ENCODE measurements at regions not wholly inside any gene's neighbourhood (a gene's known extent, or its start where the extent isn't known, plus 50 kb on each side); places are given as distances from the start of the nearest gene placed in this dataset.
"Not testable (repeated sequence)": the region's sequence is repeated elsewhere in the genome, so short reads cannot be mapped to it uniquely, and the experiment has no call there.

GRCh38 chr11:115996808-115997188 is 492.6 kb upstream of the CADM1 start:
- H3K4me3 Mint-ChIP-seq: no peak overlapping the region
- peaks cover 21% of the 10 kb centered on the region for H3K27me3 Mint-ChIP-seq
- H3K9me3 Mint-ChIP-seq: no peaks in the 10 kb centered on the region
- no peaks in the 10 kb centered on the region for H3K4me1 Mint-ChIP-seq
- no peak overlapping the region for H3K27ac Mint-ChIP-seq (ENCODE audit: low read depth)
- no peak for DNase-seq (ENCODE audit: low spot score in 2 of 2)
- H3K36me3 Mint-ChIP-seq (ENCODE audit: insufficient read depth): no peaks in the 10 kb centered on the region
- no peak for ATAC-seq (replicated peaks; ENCODE audit: extremely low read depth, poor library complexity, severe bottlenecking)

GRCh38 chr11:115996125-115996807 is 492.1 kb upstream of the CADM1 start:
- Mint-ChIP-seq H3K36me3 (ENCODE audit: insufficient read depth) (no peaks in the 10 kb centered on the region), H3K4me1 (no peaks in the 10 kb centered on the region), H3K4me3 (no peak overlapping the region), H3K27me3 (peaks cover 21% of the 10 kb centered on the region), H3K27ac (ENCODE audit: low read depth) (no peak overlapping the region), H3K9me3 (no peaks in the 10 kb centered on the region)
- DNase-seq (ENCODE audit: low spot score in 2 of 2) (no peak), ATAC-seq (replicated peaks; ENCODE audit: extremely low read depth, poor library complexity, severe bottlenecking) (no peak)

GRCh38 chr11:115993590-115993989 is 489.4 kb upstream of the CADM1 start:
- Mint-ChIP-seq H3K4me3 (no peak overlapping the region), H3K27me3 (peaks cover 15% of the 10 kb centered on the region), H3K9me3 (no peaks in the 10 kb centered on the region), H3K27ac (ENCODE audit: low read depth) (no peak overlapping the region), H3K36me3 (ENCODE audit: insufficient read depth) (no peaks in the 10 kb centered on the region), H3K4me1 (no peaks in the 10 kb centered on the region)
- ATAC-seq (replicated peaks; ENCODE audit: extremely low read depth, poor library complexity, severe bottlenecking) (no peak), DNase-seq (ENCODE audit: low spot score in 2 of 2) (no peak)

- Mint-ChIP-seq H3K27me3 (peaks cover 6% of the 10 kb centered on the region), H3K4me3 (no peak overlapping the region), H3K9me3 (no peaks in the 10 kb centered on the region), H3K27ac (ENCODE audit: low read depth) (no peak overlapping the region), H3K36me3 (ENCODE audit: insufficient read depth) (no peaks in the 10 kb centered on the region), H3K4me1 (no peaks in the 10 kb centered on the region)
- no peak for ATAC-seq (replicated peaks; ENCODE audit: extremely low read depth, poor library complexity, severe bottlenecking)
- DNase-seq (ENCODE audit: low spot score in 2 of 2): no peak
These were observed 485.8 kb upstream of the CADM1 start for GRCh38 chr11:115990004-115990447.

- DNase-seq (ENCODE audit: low spot score in 2 of 2): no peak
- Mint-ChIP-seq H3K27ac (ENCODE audit: low read depth) (no peak overlapping the region), H3K9me3 (no peaks in the 10 kb centered on the region), H3K36me3 (ENCODE audit: insufficient read depth) (no peaks in the 10 kb centered on the region), H3K27me3 (peaks cover 6% of the 10 kb centered on the region), H3K4me3 (no peak overlapping the region), H3K4me1 (no peaks in the 10 kb centered on the region)
- ATAC-seq (replicated peaks; ENCODE audit: extremely low read depth, poor library complexity, severe bottlenecking): no peak
These were observed 481.7 kb upstream of the CADM1 start for GRCh38 chr11:115985896-115986295.

- no peak for ATAC-seq (replicated peaks; ENCODE audit: extremely low read depth, poor library complexity, severe bottlenecking)
- Mint-ChIP-seq H3K9me3 (no peaks in the 10 kb centered on the region), H3K36me3 (ENCODE audit: insufficient read depth) (no peaks in the 10 kb centered on the region), H3K27ac (ENCODE audit: low read depth) (no peak overlapping the region), H3K4me1 (no peaks in the 10 kb centered on the region), H3K4me3 (no peak overlapping the region), H3K27me3 (peaks cover 21% of the 10 kb centered on the region)
- no peak for DNase-seq (ENCODE audit: low spot score in 2 of 2)
These were observed 480.0 kb upstream of the CADM1 start for GRCh38 chr11:115984228-115984627.

- H3K36me3 Mint-ChIP-seq (ENCODE audit: insufficient read depth): no peaks in the 10 kb centered on the region
These were observed 478.5 kb upstream of the CADM1 start for GRCh38 chr11:115982666-115983065.

GRCh38 chr11:115981814-115982471 is 477.7 kb upstream of the CADM1 start:
- ATAC-seq (replicated peaks; ENCODE audit: extremely low read depth, poor library complexity, severe bottlenecking) (no peak), DNase-seq (ENCODE audit: low spot score in 2 of 2) (no peak)
- H3K27ac Mint-ChIP-seq (ENCODE audit: low read depth): no peak overlapping the region
- H3K9me3 Mint-ChIP-seq: peaks cover 4% of the 10 kb centered on the region
- no peak overlapping the region for H3K4me3 Mint-ChIP-seq
- H3K36me3 Mint-ChIP-seq (ENCODE audit: insufficient read depth): no peaks in the 10 kb centered on the region
- peaks cover 23% of the 10 kb centered on the region for H3K27me3 Mint-ChIP-seq
- H3K4me1 Mint-ChIP-seq: no peaks in the 10 kb centered on the region

More at GRCh38 chr11:115982666-115983065, 478.5 kb upstream of the CADM1 start:
- DNase-seq (ENCODE audit: low spot score in 2 of 2) (no peak), ATAC-seq (replicated peaks; ENCODE audit: extremely low read depth, poor library complexity, severe bottlenecking) (no peak)
- Mint-ChIP-seq H3K4me1 (no peaks in the 10 kb centered on the region), H3K4me3 (no peak overlapping the region), H3K27me3 (peaks cover 16% of the 10 kb centered on the region), H3K9me3 (no peaks in the 10 kb centered on the region), H3K27ac (ENCODE audit: low read depth) (no peak overlapping the region)

GRCh38 chr11:115981104-115981481 is 476.9 kb upstream of the CADM1 start:
- H3K36me3 Mint-ChIP-seq (ENCODE audit: insufficient read depth): no peaks in the 10 kb centered on the region
- no peaks in the 10 kb centered on the region for H3K4me1 Mint-ChIP-seq
- H3K27ac Mint-ChIP-seq (ENCODE audit: low read depth): no peak overlapping the region
- no peak overlapping the region for H3K4me3 Mint-ChIP-seq
- H3K9me3 Mint-ChIP-seq: peaks cover 6% of the 10 kb centered on the region
- DNase-seq (ENCODE audit: low spot score in 2 of 2) (no peak), ATAC-seq (replicated peaks; ENCODE audit: extremely low read depth, poor library complexity, severe bottlenecking) (no peak)
- H3K27me3 Mint-ChIP-seq: peaks cover 31% of the 10 kb centered on the region

GRCh38 chr11:115980337-115981103 is 476.3 kb upstream of the CADM1 start:
- Mint-ChIP-seq H3K4me3 (no peak overlapping the region), H3K36me3 (ENCODE audit: insufficient read depth) (peaks cover 2% of the 10 kb centered on the region), H3K4me1 (no peaks in the 10 kb centered on the region), H3K27me3 (peaks cover 37% of the 10 kb centered on the region), H3K9me3 (peaks cover 6% of the 10 kb centered on the region), H3K27ac (ENCODE audit: low read depth) (no peak overlapping the region)
- DNase-seq (ENCODE audit: low spot score in 2 of 2) (no peak), ATAC-seq (replicated peaks; ENCODE audit: extremely low read depth, poor library complexity, severe bottlenecking) (no peak)

- Mint-ChIP-seq H3K27ac (ENCODE audit: low read depth) (no peak overlapping the region), H3K36me3 (ENCODE audit: insufficient read depth) (peaks cover 4% of the 10 kb centered on the region), H3K4me3 (no peak overlapping the region), H3K4me1 (no peaks in the 10 kb centered on the region), H3K27me3 (peaks cover 42% of the 10 kb centered on the region), H3K9me3 (peaks cover 9% of the 10 kb centered on the region)
- ATAC-seq (replicated peaks; ENCODE audit: extremely low read depth, poor library complexity, severe bottlenecking): no peak
- DNase-seq (ENCODE audit: low spot score in 2 of 2): no peak
These were observed 470.5 kb upstream of the CADM1 start for GRCh38 chr11:115974703-115975102.

GRCh38 chr11:115967203-115967602 is 463.0 kb upstream of the CADM1 start:
- DNase-seq (ENCODE audit: low spot score in 2 of 2); H3K36me3 Mint-ChIP-seq (ENCODE audit: insufficient read depth); H3K9me3 Mint-ChIP-seq; H3K4me1 Mint-ChIP-seq; H3K27ac Mint-ChIP-seq (ENCODE audit: low read depth); ATAC-seq (replicated peaks; ENCODE audit: extremely low read depth, poor library complexity, severe bottlenecking); H3K4me3 Mint-ChIP-seq: not testable (repeated sequence)
- H3K27me3 Mint-ChIP-seq: peaks cover 17% of the 10 kb centered on the region

Measured in central memory CD8-positive, alpha-beta T cell (primary cell).